Type B pancreatic cell (in vitro differentiated cells): ENCODE measurements at regions not wholly inside any gene's neighbourhood (a gene's known extent, or its start where the extent isn't known, plus 50 kb on each side); places are given as distances from the start of the nearest gene placed in this dataset.
"Not testable (repeated sequence)": the region's sequence is repeated elsewhere in the genome, so short reads cannot be mapped to it uniquely, and the experiment has no call there.

Experiments used
- DNase-seq: peaks from one replicate; pipeline ENCODE4 v3.0.0; 2021; ENCODE audit warnings: mixed read lengths; ENCODE audit not compliant: unreplicated experiment; ENCODE audit errors: extremely low spot score
- H3K27ac Mint-ChIP-seq: 2 replicates; pipeline ENCODE4 v1.8.0; 2021; ENCODE audit warnings: mild to moderate bottlenecking, mixed read lengths
- H3K27me3 Mint-ChIP-seq: 2 replicates; pipeline ENCODE4 v1.8.0; 2021; ENCODE audit warnings: mixed read lengths
- H3K36me3 Mint-ChIP-seq: 2 replicates; pipeline ENCODE4 v1.8.0; 2021; ENCODE audit warnings: mixed read lengths
- H3K4me1 Mint-ChIP-seq: one replicate; pipeline ENCODE4 v1.8.0; 2021; ENCODE audit warnings: mixed read lengths; ENCODE audit not compliant: unreplicated experiment
- H3K4me3 Mint-ChIP-seq: 2 replicates; pipeline ENCODE4 v1.8.0; 2021; ENCODE audit warnings: mild to moderate bottlenecking, mixed read lengths
- H3K9me3 Mint-ChIP-seq: 2 replicates; pipeline ENCODE4 v1.8.0; 2021; ENCODE audit warnings: mixed read lengths
- CTCF ChIP-seq: fragments of 200-600 bp; sonication (generic); conservative IDR thresholded peaks from 2 replicates; pipeline ENCODE4 v1.5.0; 2021; ENCODE audit warnings: antibody characterized with exemption, mild to moderate bottlenecking

- Mint-ChIP-seq H3K4me3 (no peak overlapping the region), H3K4me1 (peaks cover 8% of the 10 kb centered on the region), H3K9me3 (peaks cover 7% of the 10 kb centered on the region), H3K27ac (no peak overlapping the region), H3K36me3 (no peaks in the 10 kb centered on the region), H3K27me3 (no peaks in the 10 kb centered on the region)
- no peak for DNase-seq
- no peak for TF ChIP-seq CTCF
These were observed 231.0 kb upstream of the PIK3R1 start for GRCh38 chr5:67984546-67984945.

- peaks cover 7% of the 10 kb centered on the region for H3K9me3 Mint-ChIP-seq
- no peak for DNase-seq
- no peaks in the 10 kb centered on the region for H3K27me3 Mint-ChIP-seq
- no peak for TF ChIP-seq CTCF
- no peak overlapping the region for H3K27ac Mint-ChIP-seq
- no peaks in the 10 kb centered on the region for H3K36me3 Mint-ChIP-seq
- no peak overlapping the region for H3K4me3 Mint-ChIP-seq
- H3K4me1 Mint-ChIP-seq, result peaks cover 4% of the 10 kb centered on the region
These were observed 232.1 kb upstream of the PIK3R1 start for GRCh38 chr5:67983251-67984110.

GRCh38 chr5:67982160-67982559 is 233.4 kb upstream of the PIK3R1 start:
- H3K4me1 Mint-ChIP-seq, H3K27ac Mint-ChIP-seq, H3K9me3 Mint-ChIP-seq, DNase-seq, H3K36me3 Mint-ChIP-seq, H3K27me3 Mint-ChIP-seq, H3K4me3 Mint-ChIP-seq: not testable (repeated sequence)

GRCh38 chr5:67978171-67978570 is 237.4 kb upstream of the PIK3R1 start:
- Mint-ChIP-seq H3K27me3 (no peaks in the 10 kb centered on the region), H3K36me3 (no peaks in the 10 kb centered on the region), H3K4me1 (peaks cover 16% of the 10 kb centered on the region), H3K9me3 (peaks cover 10% of the 10 kb centered on the region), H3K4me3 (no peak overlapping the region), H3K27ac (no peak overlapping the region)
- TF ChIP-seq CTCF, result no peak
- DNase-seq, result no peak

GRCh38 chr5:67976891-67977601 is 238.5 kb upstream of the PIK3R1 start:
- peaks cover 16% of the 10 kb centered on the region for H3K4me1 Mint-ChIP-seq

More at GRCh38 chr5:67976891-67977601, 238.5 kb upstream of the PIK3R1 start:
- no peaks in the 10 kb centered on the region for H3K36me3 Mint-ChIP-seq
- no peak for TF ChIP-seq CTCF
- no peak overlapping the region for H3K4me3 Mint-ChIP-seq
- DNase-seq, result no peak
- H3K27me3 Mint-ChIP-seq, result no peaks in the 10 kb centered on the region
- no peak overlapping the region for H3K27ac Mint-ChIP-seq
- H3K9me3 Mint-ChIP-seq, result peaks cover 6% of the 10 kb centered on the region
